Ascending aorta (tissue), 2 donors: ENCODE measurements at regions not wholly inside any gene's neighbourhood (a gene's known extent, or its start where the extent isn't known, plus 50 kb on each side); places are given as distances from the start of the nearest gene placed in this dataset.

Experiments
- DNase-seq, 2 donors: peaks; one replicate each; pipeline ENCODE4 v3.0.0-alpha.2; 2019; ENCODE audit warnings: low spot score in 2 of 2
- H3K27ac ChIP-seq, 2 donors: fragments of 200-600 bp; sonication (generic); one replicate each; pipeline ENCODE4 v1.5.1; 2016 to 2017; ENCODE audit warnings: mild to moderate bottlenecking in 1 of 2
- H3K27me3 ChIP-seq: fragments of 200-600 bp; sonication (generic); one replicate; pipeline ENCODE4 v1.5.1; 2017
- H3K36me3 ChIP-seq, 2 donors: fragments of 200-600 bp; sonication (generic); one replicate each; pipeline ENCODE4 v1.5.1; 2016
- H3K4me1 ChIP-seq, 2 donors: fragments of 200-600 bp; sonication (generic); one replicate each; pipeline ENCODE4 v1.5.1; 2016 to 2017; ENCODE audit warnings: mild to moderate bottlenecking in 1 of 2
- H3K4me3 ChIP-seq, 2 donors: fragments of 200-600 bp; sonication (generic); one replicate each; pipeline ENCODE4 v1.5.1; 2016 to 2017; ENCODE audit warnings: mild to moderate bottlenecking in 1 of 2
- H3K9me3 ChIP-seq, 2 donors: fragments of 200-600 bp; sonication (generic); one replicate each; pipeline ENCODE4 v1.5.1; 2016
- intact Hi-C: fragments of 100-400 bp; cut with DNase I; formaldehyde crosslinking; loops from one replicate; pipeline ENCODE4 v1.15.1; 2023
- TF ChIP-seq, protein P1 (sequence below), 3 experiments: fragments of 200-600 bp in 2 of 3; fragments of 450-650 bp in 1 of 3; sonication (generic) in 2 of 3; IDR thresholded peaks; one replicate each; pipeline ENCODE4 v1.5.1; 2016 to 2019; ENCODE audit warnings: antibody characterized with exemption in 3 of 3, mild to moderate bottlenecking in 1 of 3, moderate library complexity in 1 of 3

DNA sequence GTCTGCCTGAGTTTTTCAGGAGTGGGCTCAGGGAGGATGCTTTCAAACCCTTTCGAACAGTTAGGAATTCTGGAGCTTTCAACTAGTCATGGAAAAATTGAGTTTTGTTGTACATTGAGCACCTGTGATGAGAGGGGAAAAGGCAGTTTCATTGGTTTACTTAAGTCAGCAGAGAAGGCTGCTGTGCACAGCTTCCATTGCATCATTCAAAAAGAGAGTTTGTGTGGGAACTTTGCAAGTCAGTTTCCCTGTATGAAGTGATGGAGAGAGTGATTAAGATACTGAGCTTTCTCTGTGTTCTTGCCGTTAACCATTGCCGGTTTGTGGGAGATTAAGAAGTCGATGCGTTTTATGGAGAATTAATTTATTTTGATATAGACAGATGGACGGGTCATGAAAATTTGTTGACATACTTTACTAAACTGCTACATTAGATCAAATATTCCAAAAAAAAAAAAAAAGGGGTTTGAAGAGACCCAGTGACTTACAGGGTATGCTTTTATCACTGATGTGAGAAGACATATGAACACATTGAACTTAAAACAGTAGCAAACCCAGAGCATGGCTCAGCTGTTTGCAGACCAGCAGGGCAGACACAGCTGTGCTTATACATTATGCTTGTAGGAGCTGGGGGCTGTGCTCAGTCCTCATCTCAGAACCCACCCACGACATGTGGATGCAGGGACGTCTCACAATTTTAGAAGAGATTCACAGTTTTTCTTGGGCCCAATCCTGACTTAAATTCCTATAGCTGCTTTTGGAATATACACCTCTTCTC lies 234.1 kb downstream of the SOX4 start:
- TF ChIP-seq, protein P1, sequence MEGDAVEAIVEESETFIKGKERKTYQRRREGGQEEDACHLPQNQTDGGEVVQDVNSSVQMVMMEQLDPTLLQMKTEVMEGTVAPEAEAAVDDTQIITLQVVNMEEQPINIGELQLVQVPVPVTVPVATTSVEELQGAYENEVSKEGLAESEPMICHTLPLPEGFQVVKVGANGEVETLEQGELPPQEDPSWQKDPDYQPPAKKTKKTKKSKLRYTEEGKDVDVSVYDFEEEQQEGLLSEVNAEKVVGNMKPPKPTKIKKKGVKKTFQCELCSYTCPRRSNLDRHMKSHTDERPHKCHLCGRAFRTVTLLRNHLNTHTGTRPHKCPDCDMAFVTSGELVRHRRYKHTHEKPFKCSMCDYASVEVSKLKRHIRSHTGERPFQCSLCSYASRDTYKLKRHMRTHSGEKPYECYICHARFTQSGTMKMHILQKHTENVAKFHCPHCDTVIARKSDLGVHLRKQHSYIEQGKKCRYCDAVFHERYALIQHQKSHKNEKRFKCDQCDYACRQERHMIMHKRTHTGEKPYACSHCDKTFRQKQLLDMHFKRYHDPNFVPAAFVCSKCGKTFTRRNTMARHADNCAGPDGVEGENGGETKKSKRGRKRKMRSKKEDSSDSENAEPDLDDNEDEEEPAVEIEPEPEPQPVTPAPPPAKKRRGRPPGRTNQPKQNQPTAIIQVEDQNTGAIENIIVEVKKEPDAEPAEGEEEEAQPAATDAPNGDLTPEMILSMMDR (IDR thresholded peaks at IDR 0.05) = no peak
- no peaks in the 10 kb centered on the region for H3K9me3 ChIP-seq
- H3K4me1 ChIP-seq = no peaks in the 10 kb centered on the region
- no peaks in the 10 kb centered on the region for H3K36me3 ChIP-seq
- intact Hi-C loops = no loop called here
- H3K27ac ChIP-seq = no peak overlapping the region
- H3K4me3 ChIP-seq = no peak overlapping the region
- DNase-seq = no peak
- no peaks in the 10 kb centered on the region for H3K27me3 ChIP-seq

GRCh38 chr6:21828704-21829103 lies 235.2 kb downstream of the SOX4 start:
- Histone ChIP-seq H3K4me3 (no peak overlapping the region), H3K36me3 (no peaks in the 10 kb centered on the region), H3K27me3 (no peaks in the 10 kb centered on the region), H3K9me3 (no peaks in the 10 kb centered on the region), H3K27ac (no peak overlapping the region), H3K4me1 (no peaks in the 10 kb centered on the region)
- intact Hi-C loops = no loop called here
- DNase-seq = no peak
- TF ChIP-seq, protein P1 (IDR thresholded peaks at IDR 0.05) = no peak

DNA sequence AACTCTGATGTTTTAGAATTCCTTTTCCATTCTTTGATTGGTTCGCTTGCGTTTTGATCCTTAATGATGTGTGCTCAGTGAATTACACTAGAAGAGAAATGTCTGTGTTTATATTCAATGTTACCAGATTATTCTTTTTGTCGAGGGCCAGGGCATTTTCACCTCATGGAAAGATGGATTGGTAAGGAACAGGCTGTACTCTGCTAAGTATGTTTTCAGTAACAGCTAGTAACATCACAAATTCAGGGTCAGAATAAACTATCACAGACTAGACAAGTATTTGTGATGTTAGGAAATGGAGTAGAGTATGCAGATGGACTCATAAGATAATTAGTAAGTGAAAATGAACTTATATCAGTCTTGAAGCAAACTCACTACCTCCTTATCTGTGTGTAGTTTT lies 235.6 kb downstream of the SOX4 start:
- no peaks in the 10 kb centered on the region for H3K9me3 ChIP-seq
- H3K27ac ChIP-seq = no peak overlapping the region
- no peaks in the 10 kb centered on the region for H3K27me3 ChIP-seq

DNA sequence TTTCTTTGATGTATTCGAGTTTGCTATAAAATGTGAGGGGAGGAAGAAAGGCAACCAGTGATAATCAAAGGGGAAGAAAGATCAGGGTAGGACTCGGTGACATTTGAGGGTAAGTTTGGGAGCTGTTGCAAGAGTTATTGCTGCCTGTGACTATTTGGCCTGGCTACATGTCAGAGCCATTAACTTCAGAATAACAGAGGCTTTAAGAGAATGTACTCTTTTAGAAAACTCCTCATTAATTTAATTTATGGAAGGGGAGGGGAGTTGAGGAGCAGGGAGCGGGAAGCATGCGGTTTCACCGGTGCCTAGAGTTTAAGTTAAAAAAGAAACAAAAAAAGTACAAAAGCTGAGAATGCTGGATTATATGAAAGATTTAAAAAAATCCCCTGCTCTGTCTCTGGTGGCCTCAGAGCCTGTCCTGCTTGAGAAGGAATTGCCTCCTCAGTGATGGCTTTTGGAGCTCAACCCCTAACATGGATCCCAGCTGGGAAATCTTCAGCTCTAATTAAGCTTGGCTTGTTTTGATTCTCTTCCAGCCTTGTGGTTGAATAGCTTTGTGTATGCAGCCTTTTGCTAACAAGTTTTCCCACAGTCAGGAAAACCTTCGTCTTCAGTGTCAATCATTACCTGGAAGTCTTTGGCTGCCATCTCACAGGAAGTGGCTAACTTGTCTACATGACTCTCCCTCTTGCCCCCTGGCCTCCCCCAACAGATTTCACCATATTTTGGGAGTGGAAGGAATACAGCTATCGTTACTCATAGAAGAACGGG lies 238.2 kb downstream of the SOX4 start:
- no peak for DNase-seq
- no peaks in the 10 kb centered on the region for H3K9me3 ChIP-seq
- no peaks in the 10 kb centered on the region for H3K27me3 ChIP-seq
- H3K4me3 ChIP-seq = no peak overlapping the region
- no peak overlapping the region for H3K27ac ChIP-seq
- H3K4me1 ChIP-seq = no peaks in the 10 kb centered on the region
- intact Hi-C loops = no loop called here
- no peaks in the 10 kb centered on the region for H3K36me3 ChIP-seq
- TF ChIP-seq, protein P1 (IDR thresholded peaks at IDR 0.05) = no peak

More for the DNA sequence above, 235.6 kb downstream of the SOX4 start:
- no peak for DNase-seq
- intact Hi-C loops = no loop called here
- H3K36me3 ChIP-seq = no peaks in the 10 kb centered on the region
- TF ChIP-seq, protein P1 (IDR thresholded peaks at IDR 0.05) = no peak
- no peaks in the 10 kb centered on the region for H3K4me1 ChIP-seq
- H3K4me3 ChIP-seq = no peak overlapping the region

- Histone ChIP-seq H3K27me3 (no peaks in the 10 kb centered on the region), H3K27ac (no peak overlapping the region), H3K9me3 (no peaks in the 10 kb centered on the region), H3K36me3 (no peaks in the 10 kb centered on the region), H3K4me1 (no peaks in the 10 kb centered on the region), H3K4me3 (no peak overlapping the region)
- DNase-seq = no peak
- intact Hi-C loops = no loop called here
- TF ChIP-seq, protein P1 (IDR thresholded peaks at IDR 0.05) = no peak
Observed at GRCh38 chr6:21836277-21836676, 242.7 kb downstream of the SOX4 start.
